Astrocyte (in vitro differentiated cells and primary cell): ENCODE measurements at regions not wholly inside any gene's neighbourhood (a gene's known extent, or its start where the extent isn't known, plus 50 kb on each side); places are given as distances from the start of the nearest gene placed in this dataset.

Experiments
- DNase-seq: peaks from one replicate; pipeline ENCODE4 v3.0.0-alpha.2; 2010; ENCODE audit warnings: low read depth
- FAIRE-seq: peaks from 2 replicates; lab custom pipeline; 2011; peaks lifted over from hg19 to GRCh38; lab: Jason Lieb, UNC
- H2AFZ ChIP-seq: 2 replicates; pipeline ENCODE4 v1.6.0; 2012; ENCODE audit warnings: low read depth, low read length, inconsistent platforms
- H3K27ac ChIP-seq: 2 replicates; pipeline ENCODE4 v1.5.1; 2011; ENCODE audit warnings: low read depth, low read length, inconsistent platforms
- H3K27me3 ChIP-seq: 2 replicates; pipeline ENCODE4 v1.6.0; 2011; ENCODE audit warnings: low read length, inconsistent platforms; ENCODE audit not compliant: insufficient read depth
- H3K36me3 ChIP-seq: 2 replicates; pipeline ENCODE4 v1.5.1; 2011; ENCODE audit warnings: low read length, inconsistent platforms; ENCODE audit not compliant: insufficient read depth
- H3K4me1 ChIP-seq: 2 replicates; pipeline ENCODE4 v1.5.1; 2011; ENCODE audit warnings: low read length, inconsistent platforms; ENCODE audit not compliant: insufficient read depth
- H3K4me2 ChIP-seq: 2 replicates; pipeline ENCODE4 v1.6.0; 2012; ENCODE audit warnings: low read length, inconsistent platforms
- H3K4me3 ChIP-seq: 2 replicates; pipeline ENCODE4 v1.5.1; 2011; ENCODE audit warnings: low read depth, mild to moderate bottlenecking, low read length, inconsistent platforms; ENCODE audit not compliant: insufficient read depth
- H3K79me2 ChIP-seq: 2 replicates; pipeline ENCODE4 v1.6.0; 2012; ENCODE audit warnings: mild to moderate bottlenecking, low read length, inconsistent platforms; ENCODE audit not compliant: insufficient read depth
- H3K9ac ChIP-seq: 2 replicates; pipeline ENCODE4 v1.6.0; 2012; ENCODE audit warnings: mild to moderate bottlenecking, low read length, inconsistent platforms
- H3K9me3 ChIP-seq: 2 replicates; pipeline ENCODE4 v1.5.1; 2012; ENCODE audit warnings: low read depth, mild to moderate bottlenecking, low read length, inconsistent platforms; ENCODE audit not compliant: insufficient read depth
- H4K20me1 ChIP-seq: 2 replicates; pipeline ENCODE4 v1.6.0; 2012; ENCODE audit warnings: low read length, inconsistent platforms; ENCODE audit not compliant: insufficient read depth
- H3K27ac Mint-ChIP-seq: one replicate; pipeline ENCODE4 v1.8.0; 2021; ENCODE audit warnings: mild to moderate bottlenecking, mixed read lengths; ENCODE audit not compliant: unreplicated experiment
- H3K27me3 Mint-ChIP-seq: one replicate; pipeline ENCODE4 v1.8.0; 2021; ENCODE audit warnings: low read depth, mixed read lengths; ENCODE audit not compliant: unreplicated experiment
- H3K36me3 Mint-ChIP-seq: one replicate; pipeline ENCODE4 v1.8.0; 2021; ENCODE audit warnings: low read depth, mixed read lengths; ENCODE audit not compliant: unreplicated experiment
- H3K4me1 Mint-ChIP-seq: one replicate; pipeline ENCODE4 v1.8.0; 2021; ENCODE audit warnings: low read depth, mixed read lengths; ENCODE audit not compliant: unreplicated experiment
- H3K4me3 Mint-ChIP-seq: one replicate; pipeline ENCODE4 v1.8.0; 2021; ENCODE audit warnings: mild to moderate bottlenecking, moderate library complexity, mixed read lengths; ENCODE audit not compliant: unreplicated experiment
- H3K9me3 Mint-ChIP-seq: one replicate; pipeline ENCODE4 v1.8.0; 2021; ENCODE audit warnings: mild to moderate bottlenecking, mixed read lengths; ENCODE audit not compliant: unreplicated experiment
- CTCF ChIP-seq: IDR thresholded peaks from 2 replicates; pipeline ENCODE4 v1.5.1; 2011; ENCODE audit warnings: low read depth, mild to moderate bottlenecking, inconsistent platforms, low read length, moderate library complexity; ENCODE audit not compliant: insufficient read depth
- EZH2 ChIP-seq: IDR thresholded peaks from 2 replicates; pipeline ENCODE4 v1.6.1; 2012; ENCODE audit warnings: mild to moderate bottlenecking, low read length, inconsistent platforms; ENCODE audit not compliant: insufficient read depth

DNA sequence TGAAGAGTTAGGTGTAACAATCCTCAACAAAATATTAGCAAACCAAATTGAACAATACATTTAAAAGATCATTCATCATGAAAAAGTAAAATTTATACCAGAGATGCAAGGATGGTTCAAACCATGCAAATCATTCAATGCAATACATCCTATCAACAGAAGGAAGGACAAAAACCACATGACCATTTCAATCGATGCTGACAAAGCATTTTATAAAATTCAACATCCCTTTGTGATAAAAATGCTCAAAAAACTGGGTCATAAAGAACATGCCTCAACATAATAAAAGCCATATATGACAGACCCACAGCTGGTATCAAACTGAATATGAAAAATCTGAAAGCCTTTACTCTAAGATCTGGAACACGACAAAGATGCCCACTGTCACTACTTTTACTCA lies 490.3 kb upstream of the IRAK1BP1 start:
- no peak for TF ChIP-seq CTCF
- no peak for TF ChIP-seq EZH2
- Mint-ChIP-seq H3K9me3 (peaks cover 2% of the 10 kb centered on the region), H3K4me1 (no peaks in the 10 kb centered on the region), H3K36me3 (no peaks in the 10 kb centered on the region), H3K4me3 (no peak overlapping the region), H3K27me3 (no peaks in the 10 kb centered on the region), H3K27ac (no peak overlapping the region)
- H3K27me3 ChIP-seq, result no peaks in the 10 kb centered on the region
- no peak overlapping the region for H3K4me2 ChIP-seq
- H2AFZ ChIP-seq, result no peak overlapping the region
- no peak for DNase-seq
- no peaks in the 10 kb centered on the region for H4K20me1 ChIP-seq
- FAIRE-seq, result no peak
- H3K36me3 ChIP-seq, result no peaks in the 10 kb centered on the region
- no peaks in the 10 kb centered on the region for H3K79me2 ChIP-seq
- H3K4me3 ChIP-seq, result no peak overlapping the region
- no peaks in the 10 kb centered on the region for H3K4me1 ChIP-seq
- no peaks in the 10 kb centered on the region for H3K9me3 ChIP-seq
- H3K27ac ChIP-seq, result no peak overlapping the region
- H3K9ac ChIP-seq, result no peak overlapping the region

DNA sequence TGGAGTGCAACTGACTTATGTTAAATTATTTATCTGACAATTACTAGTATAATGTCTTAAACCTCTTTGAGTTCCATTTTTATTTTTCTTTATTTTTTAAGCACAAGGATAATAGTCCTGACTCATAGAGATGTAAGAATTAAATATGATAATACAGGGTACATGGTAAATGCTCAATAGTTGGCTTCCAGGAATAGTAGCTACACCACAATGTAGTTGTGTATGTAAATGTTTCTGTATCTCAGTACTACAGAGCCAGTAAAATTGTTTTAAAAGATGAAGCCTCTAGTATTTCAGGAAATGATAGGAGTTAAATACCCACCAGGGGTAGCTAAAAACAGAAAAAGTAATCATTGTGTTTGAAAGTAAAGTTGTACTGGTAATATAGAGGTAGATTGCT lies 487.4 kb upstream of the IRAK1BP1 start:
- Histone ChIP-seq H3K9me3 (no peaks in the 10 kb centered on the region), H4K20me1 (no peaks in the 10 kb centered on the region), H3K27me3 (no peaks in the 10 kb centered on the region), H3K4me3 (no peak overlapping the region), H3K4me1 (no peaks in the 10 kb centered on the region), H3K27ac (no peak overlapping the region), H3K9ac (no peak overlapping the region), H3K79me2 (no peaks in the 10 kb centered on the region), H3K4me2 (no peak overlapping the region), H3K36me3 (no peaks in the 10 kb centered on the region), H2AFZ (no peak overlapping the region)
- no peaks in the 10 kb centered on the region for H3K27me3 Mint-ChIP-seq
- H3K27ac Mint-ChIP-seq, result no peak overlapping the region
- no peaks in the 10 kb centered on the region for H3K36me3 Mint-ChIP-seq
- TF ChIP-seq EZH2 (no peak), CTCF (no peak)
- DNase-seq (no peak), FAIRE-seq (no peak)
- H3K4me3 Mint-ChIP-seq, result no peak overlapping the region
- H3K9me3 Mint-ChIP-seq, result peaks cover 2% of the 10 kb centered on the region
- no peaks in the 10 kb centered on the region for H3K4me1 Mint-ChIP-seq

DNA sequence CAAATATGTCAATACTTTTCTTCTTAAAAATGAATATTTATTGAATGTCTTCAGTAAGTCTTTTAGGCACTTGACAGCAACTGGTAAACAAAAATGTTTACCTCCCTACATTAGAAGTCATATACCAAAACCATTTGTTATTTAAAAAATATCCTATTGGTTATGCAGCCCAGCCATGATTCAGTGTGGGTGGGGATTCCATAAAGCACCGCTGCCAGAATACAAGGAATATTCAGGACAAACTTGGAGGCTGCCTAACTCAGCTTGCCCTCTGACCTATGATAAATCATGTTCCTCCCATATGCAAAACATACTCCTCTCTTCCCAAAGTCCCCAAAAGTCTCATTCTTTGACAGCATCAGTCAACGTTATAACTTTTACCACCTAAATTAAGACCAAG lies 486.8 kb upstream of the IRAK1BP1 start:
- H3K27ac ChIP-seq, result no peak overlapping the region
- no peaks in the 10 kb centered on the region for H3K4me1 ChIP-seq
- TF ChIP-seq EZH2 (no peak), CTCF (no peak)
- Mint-ChIP-seq H3K27ac (no peak overlapping the region), H3K27me3 (no peaks in the 10 kb centered on the region), H3K4me3 (no peak overlapping the region), H3K9me3 (peaks cover 2% of the 10 kb centered on the region), H3K36me3 (no peaks in the 10 kb centered on the region), H3K4me1 (no peaks in the 10 kb centered on the region)
- no peaks in the 10 kb centered on the region for H3K27me3 ChIP-seq
- H3K4me3 ChIP-seq, result no peak overlapping the region
- H3K4me2 ChIP-seq, result no peak overlapping the region
- FAIRE-seq, result no peak
- H4K20me1 ChIP-seq, result no peaks in the 10 kb centered on the region
- H3K36me3 ChIP-seq, result no peaks in the 10 kb centered on the region
- no peak overlapping the region for H2AFZ ChIP-seq
- H3K9me3 ChIP-seq, result no peaks in the 10 kb centered on the region
- no peak for DNase-seq
- no peak overlapping the region for H3K9ac ChIP-seq
- H3K79me2 ChIP-seq, result no peaks in the 10 kb centered on the region
